LNCaP clone FGC (cell line): ENCODE measurements at regions not wholly inside any gene's neighbourhood (a gene's known extent, or its start where the extent isn't known, plus 50 kb on each side); places are given as distances from the start of the nearest gene placed in this dataset.

ENCODE experiments used
- DNase-seq: peaks from one replicate; pipeline ENCODE4 v3.0.0-alpha.2; 2011; ENCODE audit warnings: low read depth
- H3K4me3 ChIP-seq: 2 replicates; pipeline ENCODE4 v1.5.1; 2011; ENCODE audit warnings: mild to moderate bottlenecking, low read depth, low read length, control low read depth
- TF ChIP-seq, protein P1 (sequence below): IDR thresholded peaks from 2 replicates; pipeline ENCODE4 v1.5.1; 2012; ENCODE audit warnings: mild to moderate bottlenecking; ENCODE audit not compliant: control insufficient read depth, insufficient read depth; ENCODE audit errors: extremely low read depth

DNA sequence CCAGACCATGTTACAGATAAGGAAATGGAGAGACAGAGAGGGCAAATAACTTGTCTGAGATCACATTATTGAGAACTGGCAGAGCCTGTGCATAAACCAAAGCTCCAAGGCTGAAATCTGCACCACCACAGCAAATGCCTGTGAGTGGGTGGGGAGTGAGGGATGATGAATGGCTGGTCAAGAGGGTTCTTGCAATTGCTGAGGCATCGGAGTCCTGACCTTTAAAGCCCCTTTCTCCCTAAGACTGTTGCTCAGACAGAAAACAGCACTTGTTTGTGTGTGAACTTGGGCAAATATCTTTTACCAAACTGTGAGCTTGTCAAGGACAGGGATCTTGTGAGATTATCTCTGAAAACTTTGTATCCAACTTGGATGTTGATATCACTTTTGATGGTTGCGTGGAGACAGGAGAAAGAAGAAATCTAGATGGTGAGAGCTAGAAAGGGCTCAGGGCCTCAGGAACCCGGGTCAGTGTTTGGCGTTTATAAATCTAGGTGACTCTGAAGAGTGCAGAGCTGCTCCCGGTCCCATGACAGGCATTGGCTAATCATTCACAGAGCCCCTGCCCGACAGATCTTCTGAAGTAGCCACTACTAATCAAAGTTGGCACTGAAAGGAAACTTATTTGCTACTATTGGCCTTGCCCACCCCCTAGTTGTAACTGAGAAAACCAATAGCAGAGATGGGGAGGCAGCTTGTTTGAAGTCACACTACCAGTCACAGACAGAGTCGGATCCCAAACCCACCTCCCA lies 122.3 kb downstream of the FOXD2 start:
- DNase-seq: no peak
- TF ChIP-seq, protein P1, sequence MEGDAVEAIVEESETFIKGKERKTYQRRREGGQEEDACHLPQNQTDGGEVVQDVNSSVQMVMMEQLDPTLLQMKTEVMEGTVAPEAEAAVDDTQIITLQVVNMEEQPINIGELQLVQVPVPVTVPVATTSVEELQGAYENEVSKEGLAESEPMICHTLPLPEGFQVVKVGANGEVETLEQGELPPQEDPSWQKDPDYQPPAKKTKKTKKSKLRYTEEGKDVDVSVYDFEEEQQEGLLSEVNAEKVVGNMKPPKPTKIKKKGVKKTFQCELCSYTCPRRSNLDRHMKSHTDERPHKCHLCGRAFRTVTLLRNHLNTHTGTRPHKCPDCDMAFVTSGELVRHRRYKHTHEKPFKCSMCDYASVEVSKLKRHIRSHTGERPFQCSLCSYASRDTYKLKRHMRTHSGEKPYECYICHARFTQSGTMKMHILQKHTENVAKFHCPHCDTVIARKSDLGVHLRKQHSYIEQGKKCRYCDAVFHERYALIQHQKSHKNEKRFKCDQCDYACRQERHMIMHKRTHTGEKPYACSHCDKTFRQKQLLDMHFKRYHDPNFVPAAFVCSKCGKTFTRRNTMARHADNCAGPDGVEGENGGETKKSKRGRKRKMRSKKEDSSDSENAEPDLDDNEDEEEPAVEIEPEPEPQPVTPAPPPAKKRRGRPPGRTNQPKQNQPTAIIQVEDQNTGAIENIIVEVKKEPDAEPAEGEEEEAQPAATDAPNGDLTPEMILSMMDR: no peak
- no peak overlapping the region for H3K4me3 ChIP-seq

DNA sequence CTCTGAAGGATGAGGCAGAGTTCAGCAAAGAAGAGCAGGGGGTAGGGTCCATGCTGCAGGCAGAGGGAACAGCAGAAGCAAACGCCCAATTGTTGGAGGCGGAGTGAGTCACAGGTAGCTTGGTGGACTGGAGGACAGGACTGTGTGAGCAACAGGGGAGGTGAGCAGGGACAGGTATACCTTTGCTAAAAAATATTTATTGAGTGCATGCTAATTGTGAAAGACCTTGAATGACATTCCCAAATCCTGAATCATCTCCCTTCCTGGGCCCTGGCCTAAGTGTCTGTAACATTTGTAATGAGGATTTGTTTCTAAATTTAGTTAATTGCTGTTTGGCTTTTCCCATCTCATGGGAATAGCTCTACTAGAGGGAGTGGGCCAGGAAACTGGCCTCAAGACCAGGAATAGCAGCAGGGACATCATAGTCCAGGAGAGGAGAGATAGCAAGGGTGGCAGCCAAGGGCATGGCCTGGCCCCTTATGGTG lies 123.7 kb downstream of the FOXD2 start:
- TF ChIP-seq, protein P1: no peak
- DNase-seq: no peak
- H3K4me3 ChIP-seq: no peak overlapping the region

DNA sequence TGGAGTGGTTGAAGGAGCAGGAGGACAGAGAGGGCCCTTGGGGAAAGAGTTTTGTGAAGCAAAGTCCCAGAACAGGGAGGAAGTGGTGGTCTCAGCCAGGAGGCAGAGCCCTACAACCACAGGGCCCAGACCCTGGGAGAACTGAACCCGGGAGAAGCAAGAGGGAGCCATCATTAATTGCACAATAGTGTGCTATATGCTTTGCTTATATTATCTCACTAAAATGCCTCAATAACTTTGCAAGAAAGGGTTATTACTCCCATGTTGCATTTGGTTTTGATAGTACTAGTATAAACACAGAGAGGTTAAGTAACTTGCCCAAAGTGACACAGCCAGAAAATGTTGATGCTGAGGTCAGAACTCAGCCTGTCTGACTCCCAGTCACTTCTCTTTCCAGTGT lies 124.3 kb downstream of the FOXD2 start:
- TF ChIP-seq, protein P1: no peak
- no peak overlapping the region for H3K4me3 ChIP-seq
- no peak for DNase-seq

DNA sequence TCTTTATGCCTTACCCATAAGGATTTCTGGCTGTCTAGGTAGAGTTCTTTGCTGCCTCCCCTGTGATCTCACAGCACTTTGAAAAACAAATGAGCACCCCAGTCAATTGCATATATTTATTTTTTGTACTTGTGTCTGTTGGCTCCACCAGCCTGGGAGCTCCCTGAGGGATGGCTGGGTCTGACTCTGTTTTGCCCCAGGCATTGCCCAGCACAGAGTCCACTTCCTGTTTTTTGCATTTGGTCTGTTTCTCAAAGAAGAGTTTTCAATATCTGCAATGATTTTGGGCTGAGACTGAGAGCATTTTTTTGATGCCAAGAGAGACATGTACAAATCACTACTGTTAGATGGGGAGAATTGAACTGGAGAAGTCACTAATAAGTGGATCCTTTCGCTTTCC lies 125.0 kb downstream of the FOXD2 start:
- TF ChIP-seq, protein P1: no peak
- no peak overlapping the region for H3K4me3 ChIP-seq
- no peak for DNase-seq

DNA sequence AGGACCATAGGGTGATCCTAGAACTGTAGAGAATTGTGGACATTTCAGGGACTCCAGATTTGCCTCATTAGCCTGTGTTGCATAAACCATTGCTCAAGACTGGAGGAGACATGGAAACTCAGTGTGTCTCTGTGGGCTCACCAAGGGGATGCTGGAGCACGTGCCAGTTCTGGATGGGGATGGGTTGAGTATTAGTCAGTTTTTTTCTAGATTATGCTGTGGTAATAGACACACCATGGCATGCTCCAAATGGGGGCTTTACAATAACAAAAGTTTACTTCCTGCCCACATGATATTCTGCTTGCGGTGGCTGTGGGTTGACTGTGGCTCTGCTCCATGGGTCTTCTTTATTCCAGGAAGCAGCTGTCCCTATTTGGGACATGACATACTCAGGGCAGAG lies 125.4 kb downstream of the FOXD2 start:
- DNase-seq: no peak
- no peak overlapping the region for H3K4me3 ChIP-seq
- TF ChIP-seq, protein P1: no peak

DNA sequence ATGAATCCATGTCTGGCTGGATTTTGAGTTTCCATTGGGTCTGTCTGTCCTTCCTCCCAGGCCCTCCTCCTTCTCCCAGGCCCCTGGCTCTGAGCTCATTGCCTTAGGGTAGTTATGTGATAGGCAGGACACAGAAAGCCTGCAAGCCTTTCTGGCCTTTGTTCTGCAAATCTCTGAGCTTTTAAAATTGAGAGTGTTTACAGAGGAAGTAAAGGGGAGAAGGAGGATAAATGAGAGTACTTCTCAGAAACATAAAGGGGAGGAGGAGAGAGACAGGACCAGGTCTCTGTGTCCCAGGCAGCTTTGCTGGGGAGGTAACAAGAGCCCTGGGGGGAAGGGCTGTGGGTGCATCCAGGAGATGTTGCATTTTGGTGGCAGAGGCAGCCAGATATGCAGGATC lies 126.7 kb downstream of the FOXD2 start:
- TF ChIP-seq, protein P1: no peak
- H3K4me3 ChIP-seq: no peak overlapping the region
- no peak for DNase-seq

DNA sequence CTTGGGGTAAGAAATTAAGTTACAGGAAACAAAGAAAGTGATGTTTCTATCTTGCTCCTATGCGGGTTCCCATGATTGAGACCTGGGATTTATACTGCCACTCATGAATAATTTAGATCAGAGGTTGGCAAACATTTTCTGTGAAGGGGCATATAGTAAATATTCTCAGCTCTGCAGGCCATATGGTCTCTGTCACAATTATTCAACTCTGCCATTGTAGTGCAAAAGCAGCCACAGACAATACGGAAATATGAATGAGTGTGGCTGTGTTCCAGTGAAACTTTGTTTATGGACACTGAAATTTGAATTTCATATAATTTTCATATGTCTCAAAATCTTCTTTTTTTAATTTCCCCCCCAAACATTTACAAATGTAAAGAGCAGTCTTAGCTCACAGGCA lies 127.2 kb downstream of the FOXD2 start:
- TF ChIP-seq, protein P1: no peak
- DNase-seq: no peak
- no peak overlapping the region for H3K4me3 ChIP-seq
